Erythroblast (primary cell): ENCODE measurements at regions not wholly inside any gene's neighbourhood (a gene's known extent, or its start where the extent isn't known, plus 50 kb on each side); places are given as distances from the start of the nearest gene placed in this dataset.

Experiments used
- GATA1 ChIP-seq: IDR thresholded peaks from 2 replicates; pipeline ENCODE4 v1.6.1; 2011; ENCODE audit warnings: low read depth, mild to moderate bottlenecking, control low read depth, low read length, moderate library complexity
- POLR2A ChIP-seq: IDR thresholded peaks from 2 replicates; pipeline ENCODE4 v1.6.1; 2011; ENCODE audit warnings: mild to moderate bottlenecking, low read length

DNA sequence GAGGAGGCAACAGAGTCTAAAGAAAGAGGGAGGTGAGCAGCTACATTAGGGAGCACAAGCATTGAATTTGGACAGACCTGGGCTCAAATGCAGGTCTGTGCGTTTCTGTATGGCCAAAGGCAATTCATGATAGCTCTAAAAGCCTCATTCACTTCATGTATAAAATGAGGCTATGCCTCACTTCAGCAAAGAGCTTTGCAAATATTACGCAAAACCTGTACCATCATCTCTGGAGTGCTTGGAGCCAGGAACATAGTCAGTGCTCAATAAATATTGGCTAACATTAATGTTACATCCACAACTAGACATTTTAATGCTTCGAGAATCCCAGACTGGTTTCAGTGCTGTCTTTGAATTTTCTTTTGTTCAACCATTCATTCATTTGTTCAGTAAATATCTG, 254.7 kb upstream of the CDH11 start:
- TF ChIP-seq POLR2A (no peak), GATA1 (no peak)
